ENCODE measurements at regions not wholly inside any gene's neighbourhood (a gene's known extent, or its start where the extent isn't known, plus 50 kb on each side); places are given as distances from the start of the nearest gene placed in this dataset.

GRCh38 chr16:52103791-52104190, 443.2 kb downstream of the TOX3 start (continued):
- TF ChIP-seq JUNB (IDR thresholded peaks at IDR 0.05; ENCODE audit: unreplicated experiment) (no peak), ZNF114 (CRISPR knock-in tag; IDR thresholded peaks at IDR 0.05) (no peak)

GRCh38 chr16:52101246-52101645, 445.7 kb downstream of the TOX3 start:
- H3K36me3 ChIP-seq (ENCODE audit: insufficient read depth): no peaks in the 10 kb centered on the region
- Mint-ChIP-seq H3K9me3 (no peaks in the 10 kb centered on the region), H3K27me3 (ENCODE audit: insufficient read depth, low read depth, poor library complexity) (peaks cover 2% of the 10 kb centered on the region), H3K4me1 (peaks cover 5% of the 10 kb centered on the region; the same call in 1 of the 3 replicates), H3K27ac (no peak overlapping the region), H3K36me3 (ENCODE audit: low read depth) (no peaks in the 10 kb centered on the region), H3K4me3 (no peak overlapping the region)
- DNase-seq (ENCODE audit: low spot score) (no peak), ATAC-seq (no peak)
- no peak overlapping the region for H3K27ac ChIP-seq (ENCODE audit: low read depth)
- no peak overlapping the region for H3K4me3 ChIP-seq
- H3K9me2 ChIP-seq (ENCODE audit: insufficient read depth): 0 out of 2 replicates have a peak, but pooled peaks cover 13% of the 10 kb centered on the region
- H4K20me1 ChIP-seq (replicated peaks; ENCODE audit: insufficient read depth): no peaks in the 10 kb centered on the region
- no peaks in the 10 kb centered on the region for H3K27me3 ChIP-seq (ENCODE audit: insufficient read depth)
- TF ChIP-seq, protein P1, sequence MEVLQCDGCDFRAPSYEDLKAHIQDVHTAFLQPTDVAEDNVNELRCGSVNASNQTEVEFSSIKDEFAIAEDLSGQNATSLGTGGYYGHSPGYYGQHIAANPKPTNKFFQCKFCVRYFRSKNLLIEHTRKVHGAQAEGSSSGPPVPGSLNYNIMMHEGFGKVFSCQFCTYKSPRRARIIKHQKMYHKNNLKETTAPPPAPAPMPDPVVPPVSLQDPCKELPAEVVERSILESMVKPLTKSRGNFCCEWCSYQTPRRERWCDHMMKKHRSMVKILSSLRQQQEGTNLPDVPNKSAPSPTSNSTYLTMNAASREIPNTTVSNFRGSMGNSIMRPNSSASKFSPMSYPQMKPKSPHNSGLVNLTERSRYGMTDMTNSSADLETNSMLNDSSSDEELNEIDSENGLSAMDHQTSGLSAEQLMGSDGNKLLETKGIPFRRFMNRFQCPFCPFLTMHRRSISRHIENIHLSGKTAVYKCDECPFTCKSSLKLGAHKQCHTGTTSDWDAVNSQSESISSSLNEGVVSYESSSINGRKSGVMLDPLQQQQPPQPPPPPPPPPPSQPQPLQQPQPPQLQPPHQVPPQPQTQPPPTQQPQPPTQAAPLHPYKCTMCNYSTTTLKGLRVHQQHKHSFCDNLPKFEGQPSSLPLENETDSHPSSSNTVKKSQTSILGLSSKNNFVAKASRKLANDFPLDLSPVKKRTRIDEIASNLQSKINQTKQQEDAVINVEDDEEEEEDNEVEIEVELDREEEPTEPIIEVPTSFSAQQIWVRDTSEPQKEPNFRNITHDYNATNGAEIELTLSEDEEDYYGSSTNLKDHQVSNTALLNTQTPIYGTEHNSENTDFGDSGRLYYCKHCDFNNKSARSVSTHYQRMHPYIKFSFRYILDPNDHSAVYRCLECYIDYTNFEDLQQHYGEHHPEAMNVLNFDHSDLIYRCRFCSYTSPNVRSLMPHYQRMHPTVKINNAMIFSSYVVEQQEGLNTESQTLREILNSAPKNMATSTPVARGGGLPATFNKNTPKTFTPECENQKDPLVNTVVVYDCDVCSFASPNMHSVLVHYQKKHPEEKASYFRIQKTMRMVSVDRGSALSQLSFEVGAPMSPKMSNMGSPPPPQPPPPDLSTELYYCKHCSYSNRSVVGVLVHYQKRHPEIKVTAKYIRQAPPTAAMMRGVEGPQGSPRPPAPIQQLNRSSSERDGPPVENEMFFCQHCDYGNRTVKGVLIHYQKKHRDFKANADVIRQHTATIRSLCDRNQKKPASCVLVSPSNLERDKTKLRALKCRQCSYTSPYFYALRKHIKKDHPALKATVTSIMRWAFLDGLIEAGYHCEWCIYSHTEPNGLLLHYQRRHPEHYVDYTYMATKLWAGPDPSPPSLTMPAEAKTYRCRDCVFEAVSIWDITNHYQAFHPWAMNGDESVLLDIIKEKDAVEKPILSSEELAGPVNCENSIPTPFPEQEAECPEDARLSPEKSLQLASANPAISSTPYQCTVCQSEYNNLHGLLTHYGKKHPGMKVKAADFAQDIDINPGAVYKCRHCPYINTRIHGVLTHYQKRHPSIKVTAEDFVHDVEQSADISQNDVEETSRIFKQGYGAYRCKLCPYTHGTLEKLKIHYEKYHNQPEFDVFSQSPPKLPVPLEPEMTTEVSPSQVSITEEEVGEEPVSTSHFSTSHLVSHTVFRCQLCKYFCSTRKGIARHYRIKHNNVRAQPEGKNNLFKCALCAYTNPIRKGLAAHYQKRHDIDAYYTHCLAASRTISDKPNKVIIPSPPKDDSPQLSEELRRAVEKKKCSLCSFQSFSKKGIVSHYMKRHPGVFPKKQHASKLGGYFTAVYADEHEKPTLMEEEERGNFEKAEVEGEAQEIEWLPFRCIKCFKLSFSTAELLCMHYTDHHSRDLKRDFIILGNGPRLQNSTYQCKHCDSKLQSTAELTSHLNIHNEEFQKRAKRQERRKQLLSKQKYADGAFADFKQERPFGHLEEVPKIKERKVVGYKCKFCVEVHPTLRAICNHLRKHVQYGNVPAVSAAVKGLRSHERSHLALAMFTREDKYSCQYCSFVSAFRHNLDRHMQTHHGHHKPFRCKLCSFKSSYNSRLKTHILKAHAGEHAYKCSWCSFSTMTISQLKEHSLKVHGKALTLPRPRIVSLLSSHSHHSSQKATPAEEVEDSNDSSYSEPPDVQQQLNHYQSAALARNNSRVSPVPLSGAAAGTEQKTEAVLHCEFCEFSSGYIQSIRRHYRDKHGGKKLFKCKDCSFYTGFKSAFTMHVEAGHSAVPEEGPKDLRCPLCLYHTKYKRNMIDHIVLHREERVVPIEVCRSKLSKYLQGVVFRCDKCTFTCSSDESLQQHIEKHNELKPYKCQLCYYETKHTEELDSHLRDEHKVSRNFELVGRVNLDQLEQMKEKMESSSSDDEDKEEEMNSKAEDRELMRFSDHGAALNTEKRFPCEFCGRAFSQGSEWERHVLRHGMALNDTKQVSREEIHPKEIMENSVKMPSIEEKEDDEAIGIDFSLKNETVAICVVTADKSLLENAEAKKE (CRISPR knock-in tag; IDR thresholded peaks at IDR 0.05): no peak
- TF ChIP-seq CREB1 (CRISPR knock-in tag; IDR thresholded peaks at IDR 0.05; ENCODE audit: low read depth) (no peak), EZH2phosphoT487 (IDR thresholded peaks at IDR 0.05; ENCODE audit: unreplicated experiment) (no peak), STAT1 (IDR thresholded peaks at IDR 0.05; ENCODE audit: unreplicated experiment) (no peak), POLR2AphosphoS5 (IDR thresholded peaks at IDR 0.05; ENCODE audit: low read depth) (no peak), REST (IDR thresholded peaks at IDR 0.05; ENCODE audit: unreplicated experiment) (no peak), JUNB (IDR thresholded peaks at IDR 0.05; ENCODE audit: unreplicated experiment) (no peak), ZNF331 (CRISPR knock-in tag; IDR thresholded peaks at IDR 0.05; ENCODE audit: low read depth) (no peak)
- H2AFZ ChIP-seq: no peak overlapping the region
- H3K79me2 ChIP-seq (replicated peaks; ENCODE audit: insufficient read depth): no peaks in the 10 kb centered on the region
- no peaks in the 10 kb centered on the region for H3K4me1 ChIP-seq (ENCODE audit: insufficient read depth)
- no peaks in the 10 kb centered on the region for H3F3A ChIP-seq (replicated peaks; ENCODE audit: low read depth)
- no peak overlapping the region for H3K4me2 ChIP-seq
